HEK293T (cell line): ENCODE measurements at regions not wholly inside any gene's neighbourhood (a gene's known extent, or its start where the extent isn't known, plus 50 kb on each side); places are given as distances from the start of the nearest gene placed in this dataset.

Experiments
- CTCF ChIA-PET: fragments of 350-600 bp; formaldehyde crosslinking; extraction: SDS; loops from one replicate; lab custom pipeline; 2021; ENCODE audit warnings: antibody characterized with exemption, inconsistent platforms; lab: Yijun Ruan, JAX
- POLR2A ChIA-PET: fragments of 350-600 bp; formaldehyde crosslinking; extraction: SDS; loops from one replicate; lab custom pipeline; 2020; ENCODE audit warnings: antibody characterized with exemption, inconsistent platforms; lab: Yijun Ruan, JAX
- DNase-seq: peaks from one replicate; pipeline ENCODE4 v3.0.0; 2012; ENCODE audit warnings: mixed read lengths; ENCODE audit errors: extremely low spot score
- ARNT ChIP-seq: fragments of 450-650 bp; IDR thresholded peaks from 2 replicates; pipeline ENCODE4 v1.6.1; 2017; ENCODE audit warnings: mild to moderate bottlenecking
- BHLHE40 ChIP-seq: fragments of 450-650 bp; IDR thresholded peaks from 2 replicates; pipeline ENCODE4 v1.6.1; 2016; ENCODE audit warnings: mild to moderate bottlenecking, moderate library complexity, borderline replicate concordance
- CTBP1 ChIP-seq: fragments of 450-650 bp; IDR thresholded peaks from 2 replicates; pipeline ENCODE4 v1.6.1; 2016; ENCODE audit warnings: borderline replicate concordance
- ELF4 ChIP-seq: fragments of 450-650 bp; IDR thresholded peaks from 2 replicates; pipeline ENCODE4 v1.6.1; 2017; ENCODE audit warnings: antibody characterized with exemption
- FOXA1 ChIP-seq: fragments of 450-650 bp; IDR thresholded peaks from 2 replicates; pipeline ENCODE4 v1.6.1; 2016; ENCODE audit warnings: mild to moderate bottlenecking
- FOXK2 ChIP-seq: fragments of 450-650 bp; IDR thresholded peaks from 2 replicates; pipeline ENCODE4 v1.6.1; 2016; ENCODE audit warnings: mild to moderate bottlenecking
- FOXM1 ChIP-seq: fragments of 450-650 bp; IDR thresholded peaks from 2 replicates; pipeline ENCODE4 v1.6.1; 2017; ENCODE audit warnings: mild to moderate bottlenecking, borderline replicate concordance
- HDGF ChIP-seq: fragments of 450-650 bp; IDR thresholded peaks from 2 replicates; pipeline ENCODE4 v1.6.1; 2017; ENCODE audit warnings: antibody characterized with exemption, borderline replicate concordance
- L3MBTL2 ChIP-seq: fragments of 450-650 bp; conservative IDR thresholded peaks from 2 replicates; pipeline ENCODE4 v1.6.1; 2016; ENCODE audit warnings: mild to moderate bottlenecking
- LEF1 ChIP-seq: fragments of 450-650 bp; IDR thresholded peaks from 2 replicates; pipeline ENCODE4 v1.6.1; 2017; ENCODE audit warnings: mild to moderate bottlenecking, borderline replicate concordance
- NFRKB ChIP-seq: fragments of 450-650 bp; IDR thresholded peaks from 2 replicates; pipeline ENCODE4 v1.6.1; 2016; ENCODE audit warnings: mild to moderate bottlenecking, moderate library complexity
- SP1 ChIP-seq: fragments of 450-650 bp; IDR thresholded peaks from 2 replicates; pipeline ENCODE4 v1.6.1; 2017
- SUZ12 ChIP-seq: fragments of 450-650 bp; IDR thresholded peaks from 2 replicates; pipeline ENCODE4 v1.6.1; 2016; ENCODE audit warnings: mild to moderate bottlenecking
- TARDBP ChIP-seq: fragments of 450-650 bp; IDR thresholded peaks from 2 replicates; pipeline ENCODE4 v1.6.1; 2016
- ZNF384 ChIP-seq: fragments of 450-650 bp; IDR thresholded peaks from 2 replicates; pipeline ENCODE4 v1.6.1; 2016
- TF ChIP-seq, protein P1 (sequence below): fragments of 450-650 bp; IDR thresholded peaks from 2 replicates; pipeline ENCODE4 v1.6.1; 2016

GRCh38 chr2:101623031-101623521 is 74.4 kb upstream of the MAP4K4 start:
- POLR2A ChIA-PET = no interaction called here
- TF ChIP-seq ELF4 = no peak
- TF ChIP-seq, protein P1, sequence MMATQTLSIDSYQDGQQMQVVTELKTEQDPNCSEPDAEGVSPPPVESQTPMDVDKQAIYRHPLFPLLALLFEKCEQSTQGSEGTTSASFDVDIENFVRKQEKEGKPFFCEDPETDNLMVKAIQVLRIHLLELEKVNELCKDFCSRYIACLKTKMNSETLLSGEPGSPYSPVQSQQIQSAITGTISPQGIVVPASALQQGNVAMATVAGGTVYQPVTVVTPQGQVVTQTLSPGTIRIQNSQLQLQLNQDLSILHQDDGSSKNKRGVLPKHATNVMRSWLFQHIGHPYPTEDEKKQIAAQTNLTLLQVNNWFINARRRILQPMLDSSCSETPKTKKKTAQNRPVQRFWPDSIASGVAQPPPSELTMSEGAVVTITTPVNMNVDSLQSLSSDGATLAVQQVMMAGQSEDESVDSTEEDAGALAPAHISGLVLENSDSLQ = no peak
- no peak for TF ChIP-seq NFRKB
- TF ChIP-seq SUZ12 = no peak
- no peak for TF ChIP-seq TARDBP
- no peak for TF ChIP-seq FOXA1
- no peak for TF ChIP-seq L3MBTL2
- CTCF ChIA-PET = interaction anchor here (0.6 kb wide), 1 partner anchor 125 kb away, joined by 3 read pairs; no protein-coding TSS in a partner anchor
- DNase-seq = no peak

DNA sequence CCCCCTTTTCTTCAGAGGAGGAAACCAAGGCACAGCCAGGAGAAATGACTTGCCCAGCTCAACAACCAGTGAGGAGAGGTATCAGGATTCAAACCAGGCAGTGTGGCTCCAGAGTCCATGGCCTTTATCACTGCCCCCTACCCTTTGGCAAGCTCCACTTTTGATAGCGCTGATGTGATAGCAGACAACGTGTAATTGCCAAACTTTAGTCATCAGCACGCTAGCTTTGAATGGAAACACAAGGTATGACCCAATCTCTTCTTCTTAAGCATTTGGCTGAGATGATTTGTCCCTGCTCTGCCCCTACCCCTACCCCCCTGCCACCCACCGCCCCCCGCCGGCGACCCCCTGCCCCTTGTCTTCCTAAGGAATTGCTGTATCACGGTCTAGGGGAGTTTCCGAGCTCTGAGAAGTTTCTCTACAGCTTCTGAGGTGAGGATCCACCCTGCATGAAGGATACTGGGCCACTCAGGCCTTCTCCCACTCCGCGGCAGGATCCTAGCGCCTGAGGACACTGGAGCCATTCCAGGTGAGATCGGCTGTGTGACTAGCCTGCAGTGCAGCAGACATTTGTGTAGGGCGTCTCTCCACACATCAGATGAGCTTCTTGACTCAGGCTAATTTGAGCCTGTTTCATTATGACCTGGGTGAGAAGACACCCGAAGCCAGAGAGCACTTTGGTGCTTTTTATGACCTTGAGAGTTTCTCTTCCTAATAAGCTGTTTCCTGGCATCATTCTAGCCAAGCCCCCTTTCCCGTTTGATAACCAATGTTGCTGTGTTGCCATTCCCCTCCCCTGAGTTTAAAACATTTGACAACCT is 75.1 kb upstream of the MAP4K4 start:
- TF ChIP-seq ARNT = no peak
- no peak for TF ChIP-seq SUZ12
- TF ChIP-seq FOXM1 = no peak
- no peak for TF ChIP-seq CTBP1
- TF ChIP-seq LEF1 = no peak
- no peak for TF ChIP-seq FOXK2
- no peak for TF ChIP-seq ZNF384
- no peak for TF ChIP-seq ELF4
- TF ChIP-seq NFRKB = no peak
- TF ChIP-seq, protein P1 = no peak
- TF ChIP-seq SP1 = no peak
- ChIA-PET CTCF (interaction anchor here (0.6 kb wide), 2 partner anchors 125 to 203 kb away, joined by 3 read pairs; no protein-coding TSS in a partner anchor), POLR2A (no interaction called here)
- no peak for DNase-seq

DNA sequence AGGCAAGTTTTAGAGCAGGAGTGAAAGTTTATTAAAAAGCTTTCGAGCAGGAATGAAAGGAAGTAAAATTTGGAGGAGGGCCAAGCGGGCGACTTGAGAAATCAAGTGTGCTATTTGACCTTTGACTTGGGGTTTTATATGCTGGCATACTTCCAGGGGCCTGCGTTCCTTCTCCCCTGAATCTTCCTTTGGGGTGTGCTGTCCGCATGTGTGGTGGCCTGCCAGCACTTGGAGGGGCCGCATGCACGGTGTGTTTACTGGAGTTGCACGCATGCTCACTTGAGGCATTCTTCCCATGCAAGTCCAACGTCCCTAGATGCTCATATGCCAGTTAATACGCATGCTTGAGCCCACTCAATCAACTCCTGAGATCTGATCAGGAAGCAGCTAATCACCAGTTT is 78.3 kb upstream of the MAP4K4 start:
- ChIA-PET POLR2A (no interaction called here), CTCF (no interaction called here)
- TF ChIP-seq TARDBP (no peak), BHLHE40 (no peak), CTBP1 (no peak), SUZ12 (no peak), ARNT (no peak), HDGF (no peak), ZNF384 (no peak)

DNA sequence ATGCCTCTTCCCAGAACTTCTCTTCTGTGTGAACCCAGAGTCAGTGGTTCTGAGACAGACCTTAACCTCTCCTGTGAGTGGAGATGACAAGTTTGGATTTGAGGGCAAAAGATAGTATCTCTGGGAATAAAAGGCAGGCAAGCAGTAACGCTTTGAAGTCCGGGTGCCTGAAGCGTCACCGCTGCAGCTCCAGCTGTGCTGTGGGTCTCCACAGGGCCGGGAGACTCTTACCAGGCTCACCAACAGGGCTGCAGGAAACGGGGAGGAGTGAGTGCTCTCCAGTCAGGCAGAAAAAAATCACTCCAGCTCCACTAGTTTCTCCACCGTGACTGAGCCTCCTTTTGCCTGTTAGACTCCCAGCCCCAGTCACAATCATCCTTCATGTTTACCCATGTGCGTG is 79.7 kb upstream of the MAP4K4 start:
- CTCF ChIA-PET = no interaction called here
- no peak for TF ChIP-seq LEF1
- TF ChIP-seq, protein P1 = no peak
- no peak for TF ChIP-seq ELF4
- no peak for TF ChIP-seq CTBP1
- no peak for TF ChIP-seq BHLHE40
- no peak for TF ChIP-seq FOXM1
- no peak for TF ChIP-seq L3MBTL2
- no peak for TF ChIP-seq SUZ12
- no peak for DNase-seq
- POLR2A ChIA-PET = no interaction called here

More for the DNA sequence above, 78.3 kb upstream of the MAP4K4 start:
- no peak for DNase-seq

- CTCF ChIA-PET = no interaction called here
- TF ChIP-seq ZNF384 (no peak), SUZ12 (no peak), ARNT (no peak), TARDBP (no peak), BHLHE40 (no peak), SP1 (no peak)
- TF ChIP-seq, protein P1 = no peak
- no peak for DNase-seq
- POLR2A ChIA-PET = no interaction called here
Measured at GRCh38 chr2:101617188-101617587, 80.3 kb upstream of the MAP4K4 start.

DNA sequence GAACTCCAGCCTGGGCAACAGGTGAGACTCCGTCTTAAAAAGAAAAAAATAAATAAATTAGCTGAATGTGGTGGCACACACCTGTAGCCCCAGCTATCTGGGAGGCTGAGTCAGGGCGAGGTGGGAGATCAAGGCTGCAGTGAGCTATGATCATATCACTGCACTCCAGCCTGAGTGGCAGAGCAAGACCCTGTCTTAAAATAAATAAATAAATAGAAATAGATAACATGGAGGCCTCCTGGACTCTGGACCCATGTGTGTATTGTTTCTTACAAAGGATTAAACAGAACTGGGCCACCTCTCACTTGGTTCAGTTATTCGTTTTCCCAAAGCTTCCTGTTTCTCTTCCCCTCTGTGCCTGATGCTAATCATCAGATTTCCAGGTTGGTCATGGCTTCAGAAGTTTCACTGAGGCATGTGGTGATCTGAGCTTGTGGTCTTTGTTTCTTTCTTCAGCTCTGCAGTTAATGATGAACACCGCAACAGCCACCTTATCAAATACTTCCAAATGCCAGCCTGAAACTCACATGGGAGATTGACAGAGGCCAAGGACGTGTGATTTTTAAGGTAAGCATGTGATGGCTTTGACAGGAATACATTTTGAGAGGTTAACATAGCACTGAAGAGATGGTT is 83.3 kb upstream of the MAP4K4 start:
- TF ChIP-seq HDGF = no peak
- TF ChIP-seq SP1 = no peak
- TF ChIP-seq, protein P1 = no peak
- no peak for TF ChIP-seq TARDBP
- TF ChIP-seq BHLHE40 = no peak
- no peak for TF ChIP-seq ELF4
- no peak for TF ChIP-seq NFRKB
- no peak for TF ChIP-seq SUZ12
- no peak for TF ChIP-seq ARNT
- TF ChIP-seq L3MBTL2 = no peak
- TF ChIP-seq LEF1 = no peak
- no peak for TF ChIP-seq CTBP1
- TF ChIP-seq FOXK2 = no peak
- TF ChIP-seq FOXA1 = no peak
- TF ChIP-seq FOXM1 = no peak
- no peak for TF ChIP-seq ZNF384
- no peak for DNase-seq
- ChIA-PET POLR2A (no interaction called here), CTCF (interaction anchor here (0.7 kb wide), 1 partner anchor 180 kb away, joined by 3 read pairs; no protein-coding TSS in a partner anchor)
